Thyroid gland (tissue), 4 donors: ENCODE measurements at regions not wholly inside any gene's neighbourhood (a gene's known extent, or its start where the extent isn't known, plus 50 kb on each side); places are given as distances from the start of the nearest gene placed in this dataset.

Experiments
- DNase-seq, 2 donors: peaks; one replicate each; pipeline ENCODE4 v3.0.0-alpha.2; 2019
- H3K27ac ChIP-seq, 3 donors: fragments of 200-600 bp; sonication (generic); 1 replicate in 2 of 3; 2 replicates in 1 of 3; pipeline ENCODE4 v1.5.1; 2016 to 2019; ENCODE audit warnings: mild to moderate bottlenecking in 1 of 3, moderate library complexity in 1 of 3
- H3K27me3 ChIP-seq: fragments of 200-600 bp; sonication (generic); one replicate; pipeline ENCODE4 v1.5.1; 2019
- H3K36me3 ChIP-seq, 2 donors: fragments of 200-600 bp; sonication (generic); one replicate each; pipeline ENCODE4 v1.5.1; 2016 to 2019
- H3K4me1 ChIP-seq, 2 donors: fragments of 200-600 bp; sonication (generic); one replicate each; pipeline ENCODE4 v1.5.1; 2017 to 2019
- H3K4me3 ChIP-seq, 3 donors: fragments of 200-600 bp; sonication (generic); replicated peaks in 1 of 3; 1 replicate in 2 of 3; 2 replicates in 1 of 3; pipeline ENCODE4 v1.5.1; 2016; ENCODE audit warnings: mild to moderate bottlenecking in 1 of 3
- H3K9me3 ChIP-seq: fragments of 200-600 bp; sonication (generic); one replicate; pipeline ENCODE4 v1.5.1; 2017
- POLR2A ChIP-seq, 2 donors: fragments of 450-650 bp; IDR thresholded peaks; one replicate each; pipeline ENCODE4 v1.6.1; 2017; ENCODE audit warnings: antibody characterized with exemption in 2 of 2, mild to moderate bottlenecking in 2 of 2, moderate library complexity in 1 of 2
- WGBS, 2 donors: methylation state at CpG; one replicate each; pipeline ENCODE4 v1.1.5; 2017; 5-methylcytosine and 5-hydroxymethylcytosine counted together
- intact Hi-C: fragments of 100-400 bp; cut with DNase I; formaldehyde crosslinking; loops from one replicate; pipeline ENCODE4 v1.15.1; 2023
- TF ChIP-seq, protein P1 (sequence below), 6 experiments: fragments of 200-600 bp in 3 of 6; fragments of 450-650 bp in 3 of 6; sonication (generic) in 3 of 6; IDR thresholded peaks; one replicate each; pipeline ENCODE4 v1.5.1; 2016 to 2019; ENCODE audit warnings: antibody characterized with exemption in 6 of 6, mild to moderate bottlenecking in 2 of 6, inconsistent platforms in 1 of 6, moderate library complexity in 1 of 6

- no peak for TF ChIP-seq POLR2A (IDR thresholded peaks at IDR 0.05)
- TF ChIP-seq, protein P1, sequence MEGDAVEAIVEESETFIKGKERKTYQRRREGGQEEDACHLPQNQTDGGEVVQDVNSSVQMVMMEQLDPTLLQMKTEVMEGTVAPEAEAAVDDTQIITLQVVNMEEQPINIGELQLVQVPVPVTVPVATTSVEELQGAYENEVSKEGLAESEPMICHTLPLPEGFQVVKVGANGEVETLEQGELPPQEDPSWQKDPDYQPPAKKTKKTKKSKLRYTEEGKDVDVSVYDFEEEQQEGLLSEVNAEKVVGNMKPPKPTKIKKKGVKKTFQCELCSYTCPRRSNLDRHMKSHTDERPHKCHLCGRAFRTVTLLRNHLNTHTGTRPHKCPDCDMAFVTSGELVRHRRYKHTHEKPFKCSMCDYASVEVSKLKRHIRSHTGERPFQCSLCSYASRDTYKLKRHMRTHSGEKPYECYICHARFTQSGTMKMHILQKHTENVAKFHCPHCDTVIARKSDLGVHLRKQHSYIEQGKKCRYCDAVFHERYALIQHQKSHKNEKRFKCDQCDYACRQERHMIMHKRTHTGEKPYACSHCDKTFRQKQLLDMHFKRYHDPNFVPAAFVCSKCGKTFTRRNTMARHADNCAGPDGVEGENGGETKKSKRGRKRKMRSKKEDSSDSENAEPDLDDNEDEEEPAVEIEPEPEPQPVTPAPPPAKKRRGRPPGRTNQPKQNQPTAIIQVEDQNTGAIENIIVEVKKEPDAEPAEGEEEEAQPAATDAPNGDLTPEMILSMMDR (IDR thresholded peaks at IDR 0.05), result no peak
- WGBS, 2 donors, result 83 to 88% methylated on average over 3 of the region's 3 CpGs
- no peak overlapping the region for H3K4me3 ChIP-seq
- H3K27ac ChIP-seq, result no peak overlapping the region
- intact Hi-C loops, result no loop called here
- H3K4me1 ChIP-seq, result no peaks in the 10 kb centered on the region
- DNase-seq, result no peak
- H3K9me3 ChIP-seq, result no peaks in the 10 kb centered on the region
- no peaks in the 10 kb centered on the region for H3K36me3 ChIP-seq
- no peaks in the 10 kb centered on the region for H3K27me3 ChIP-seq
Measured at GRCh38 chr18:41713969-41714825, 240.8 kb upstream of the PIK3C3 start.

DNA sequence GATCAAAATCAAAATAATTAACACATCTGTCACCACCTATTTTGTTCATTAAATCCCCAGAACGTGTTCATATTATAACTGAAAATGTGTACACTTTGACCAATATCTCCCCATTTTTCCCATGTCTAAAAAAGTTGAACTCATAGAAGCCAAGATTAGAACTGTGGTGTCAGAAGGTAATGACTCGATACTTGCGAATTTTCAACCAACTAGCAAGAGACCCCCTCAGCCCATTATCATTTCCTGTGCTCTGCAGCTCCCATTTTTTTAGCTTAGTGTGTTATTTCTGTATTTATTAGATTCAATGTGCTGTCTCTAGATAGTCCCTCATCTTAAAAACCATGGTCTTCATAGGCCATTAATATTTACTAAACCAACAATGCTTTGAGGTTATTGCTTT is 248.7 kb upstream of the PIK3C3 start:
- intact Hi-C loops, result no loop called here
- no peak for DNase-seq
- WGBS, 2 donors, result 86 to 92% methylated on average over 3 of the region's 3 CpGs
- H3K27me3 ChIP-seq, result no peaks in the 10 kb centered on the region
- no peaks in the 10 kb centered on the region for H3K4me1 ChIP-seq
- H3K27ac ChIP-seq, result no peak overlapping the region
- H3K36me3 ChIP-seq, result no peaks in the 10 kb centered on the region
- H3K4me3 ChIP-seq, result no peak overlapping the region
- H3K9me3 ChIP-seq, result no peaks in the 10 kb centered on the region
- TF ChIP-seq POLR2A (IDR thresholded peaks at IDR 0.05), result no peak
- TF ChIP-seq, protein P1 (IDR thresholded peaks at IDR 0.05), result no peak

DNA sequence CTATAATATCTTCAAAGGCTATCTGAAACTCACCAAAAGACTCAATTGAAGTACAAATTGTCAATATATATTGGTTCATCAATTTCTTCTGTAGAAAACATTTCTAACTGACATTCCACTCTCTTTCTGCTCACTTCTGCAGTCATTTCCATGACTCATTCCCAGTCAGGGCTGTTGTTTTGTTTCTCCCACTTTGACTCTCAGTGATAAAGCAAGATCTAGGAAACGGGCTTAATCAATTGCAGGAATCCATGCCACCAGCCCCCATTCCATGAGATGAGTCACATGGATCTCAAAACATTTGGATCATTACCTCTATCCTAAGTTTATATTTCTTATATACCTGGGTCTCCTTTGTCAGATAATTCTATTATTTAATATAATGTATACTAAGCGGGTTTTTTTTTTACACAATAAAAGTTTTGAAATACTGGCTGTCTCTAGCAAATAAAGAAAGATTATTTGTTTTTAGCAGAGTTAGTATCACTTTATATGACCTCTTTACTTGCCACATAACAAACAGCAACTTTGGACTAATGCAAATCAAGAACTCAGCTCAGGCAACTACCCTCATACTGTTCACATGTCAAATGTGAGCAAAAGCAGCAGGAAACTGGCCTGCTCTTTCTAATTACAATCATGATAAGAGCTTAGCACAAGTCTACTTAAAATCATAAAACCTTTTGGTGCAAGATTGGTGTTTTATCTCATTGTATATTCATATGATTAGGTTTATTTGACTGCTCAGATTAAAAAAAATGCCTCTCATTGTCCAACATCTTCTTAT is 251.1 kb upstream of the PIK3C3 start:
- WGBS, 2 donors, result 82% methylated on average over 2 of the region's 2 CpGs
- no peaks in the 10 kb centered on the region for H3K4me1 ChIP-seq
- no peak overlapping the region for H3K27ac ChIP-seq
- no peak for DNase-seq
- H3K4me3 ChIP-seq, result no peak overlapping the region
- no peaks in the 10 kb centered on the region for H3K27me3 ChIP-seq
- H3K36me3 ChIP-seq, result no peaks in the 10 kb centered on the region
- TF ChIP-seq POLR2A (IDR thresholded peaks at IDR 0.05), result no peak
- TF ChIP-seq, protein P1 (IDR thresholded peaks at IDR 0.05), result no peak
- intact Hi-C loops, result no loop called here
- H3K9me3 ChIP-seq, result no peaks in the 10 kb centered on the region

DNA sequence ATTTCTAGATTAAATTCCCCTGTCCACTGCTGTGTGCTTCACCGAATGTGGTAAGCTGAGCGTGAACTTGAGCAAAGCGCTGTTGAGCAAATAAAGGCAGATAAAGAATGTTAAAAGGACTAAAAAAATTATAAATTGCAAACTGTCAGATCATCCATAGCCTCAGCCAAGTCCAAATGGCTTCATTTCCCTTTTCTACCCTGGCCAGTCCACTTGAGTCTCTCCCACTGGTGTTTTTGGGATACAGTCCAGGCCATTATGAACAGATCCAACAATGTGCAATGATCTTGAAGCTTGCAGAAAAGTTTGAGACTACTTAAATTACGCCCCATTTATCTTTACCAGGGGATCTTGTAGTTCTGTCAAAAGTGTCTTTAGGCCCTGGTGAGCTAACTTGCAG is 254.6 kb upstream of the PIK3C3 start:
- Histone ChIP-seq H3K4me3 (no peak overlapping the region), H3K36me3 (no peaks in the 10 kb centered on the region), H3K9me3 (no peaks in the 10 kb centered on the region), H3K27ac (no peak overlapping the region), H3K27me3 (no peaks in the 10 kb centered on the region), H3K4me1 (no peaks in the 10 kb centered on the region)
- no peak for DNase-seq
- intact Hi-C loops, result no loop called here
- WGBS, 2 donors, result 78 to 84% methylated on average over 4 of the region's 4 CpGs
- TF ChIP-seq, protein P1 (IDR thresholded peaks at IDR 0.05), result no peak
- no peak for TF ChIP-seq POLR2A (IDR thresholded peaks at IDR 0.05)

DNA sequence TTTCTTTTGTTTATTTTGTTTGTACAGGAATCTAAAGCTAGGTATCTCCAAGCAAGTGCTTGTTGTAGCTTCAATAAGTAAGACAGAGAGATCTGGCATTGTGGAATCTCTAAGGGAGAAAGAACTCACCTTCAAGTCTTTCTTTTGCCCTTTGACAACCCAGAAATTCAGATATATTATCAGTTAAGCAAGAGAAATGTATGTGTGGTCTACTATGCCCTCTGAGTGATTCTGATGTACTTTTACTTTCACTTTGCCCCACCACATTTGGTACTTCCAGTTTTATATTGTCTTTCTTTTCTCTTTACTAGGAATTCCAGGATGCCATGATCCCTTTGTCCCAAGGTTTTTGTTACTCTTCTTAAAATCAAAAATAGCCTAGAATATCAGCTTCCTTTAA is 259.6 kb upstream of the PIK3C3 start:
- Histone ChIP-seq H3K4me1 (no peaks in the 10 kb centered on the region), H3K36me3 (no peaks in the 10 kb centered on the region), H3K27me3 (no peaks in the 10 kb centered on the region), H3K4me3 (no peak overlapping the region), H3K9me3 (no peaks in the 10 kb centered on the region), H3K27ac (no peak overlapping the region)
- no peak for DNase-seq
- TF ChIP-seq, protein P1 (IDR thresholded peaks at IDR 0.05), result no peak
- intact Hi-C loops, result no loop called here
